GM12892 (cell line): ENCODE measurements at regions not wholly inside any gene's neighbourhood (a gene's known extent, or its start where the extent isn't known, plus 50 kb on each side); places are given as distances from the start of the nearest gene placed in this dataset.

Experiments
- DNase-seq: peaks from one replicate; pipeline ENCODE4 v3.0.0; 2011; ENCODE audit not compliant: insufficient read length
- FAIRE-seq: peaks from 2 replicates; lab custom pipeline; 2011; peaks lifted over from hg19 to GRCh38; lab: Jason Lieb, UNC
- POLR2A ChIP-seq: IDR thresholded peaks from 2 replicates; pipeline ENCODE4 v1.6.1; 2011; ENCODE audit warnings: low read depth, low read length, control low read depth
- POLR2AphosphoS5 ChIP-seq: IDR thresholded peaks from 2 replicates; pipeline ENCODE4 v1.6.1; 2011; ENCODE audit warnings: low read depth, low read length, control low read depth
- TAF1 ChIP-seq: IDR thresholded peaks from 2 replicates; pipeline ENCODE4 v1.6.1; 2011; ENCODE audit warnings: low read depth, mild to moderate bottlenecking, control low read depth, low read length, borderline replicate concordance

GRCh38 chr17:31758646-31759045 lies 100.4 kb downstream of the COPRS start:
- FAIRE-seq (no peak), DNase-seq (no peak)
- TF ChIP-seq POLR2A: no peak
- TF ChIP-seq TAF1: no peak
- no peak for TF ChIP-seq POLR2AphosphoS5

DNA sequence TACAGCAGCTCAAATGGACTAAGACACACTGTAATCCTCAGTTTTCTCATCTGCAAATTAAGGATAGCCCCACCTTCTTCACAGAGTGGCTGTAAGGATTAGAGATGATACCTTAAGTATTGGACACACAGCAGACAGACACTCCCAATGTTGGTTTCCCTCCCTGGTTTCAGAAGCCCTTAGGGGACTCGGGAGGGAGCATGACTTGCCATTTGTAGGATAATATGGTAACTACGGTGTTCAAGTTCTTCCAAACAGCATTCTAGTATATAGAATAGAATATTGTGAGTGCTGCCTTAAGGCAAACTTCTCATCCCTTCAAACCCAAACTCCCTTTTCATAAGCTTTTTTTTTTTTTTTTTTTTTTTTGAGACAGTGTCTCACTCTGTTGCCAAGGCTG lies 101.9 kb downstream of the COPRS start:
- no peak for TF ChIP-seq POLR2A
- TF ChIP-seq POLR2AphosphoS5: no peak
- no peak for TF ChIP-seq TAF1
- FAIRE-seq (no peak), DNase-seq (no peak)

DNA sequence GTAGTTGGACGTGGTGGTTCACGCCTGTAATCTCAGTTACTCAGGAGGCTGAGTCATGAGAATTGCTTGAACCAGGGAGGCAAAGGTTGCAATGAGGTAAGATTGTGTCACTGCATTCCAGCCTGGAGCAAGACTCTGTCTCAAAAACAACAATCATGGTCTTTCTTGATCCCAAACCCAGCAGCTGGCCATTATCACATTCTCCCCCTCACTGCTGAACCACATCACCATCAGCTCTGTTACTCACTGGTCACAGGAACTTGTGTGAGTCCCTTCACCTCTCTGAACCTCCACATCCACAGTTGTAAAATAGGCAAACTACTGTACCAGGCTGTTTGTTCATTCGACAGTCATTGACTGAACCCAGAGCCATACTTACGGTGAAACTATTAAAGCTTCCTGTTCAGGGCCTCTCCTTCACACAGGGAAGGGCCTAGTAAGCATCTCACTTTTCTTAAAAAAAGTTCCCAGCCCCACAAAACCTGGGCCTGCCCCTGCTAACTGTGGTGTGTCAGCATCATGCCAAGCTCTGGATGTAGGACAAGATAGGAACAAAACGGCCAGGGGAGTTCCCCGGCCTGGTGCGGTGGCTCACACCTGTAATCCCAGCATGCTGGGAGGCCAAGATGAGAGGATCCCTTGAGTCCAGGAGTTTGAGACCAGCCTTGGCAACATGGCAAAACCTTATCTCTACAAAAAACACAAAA lies 104.7 kb downstream of the COPRS start:
- no peak for DNase-seq
- FAIRE-seq: no peak
- TF ChIP-seq POLR2AphosphoS5 (no peak), POLR2A (no peak)

- no peak for FAIRE-seq
- DNase-seq: no peak
- TF ChIP-seq TAF1 (no peak), POLR2AphosphoS5 (no peak), POLR2A (no peak)
Observed at GRCh38 chr17:31753011-31753410, 106.0 kb downstream of the COPRS start.

GRCh38 chr17:31752584-31752983 lies 106.5 kb downstream of the COPRS start:
- FAIRE-seq: no peak
- TF ChIP-seq TAF1 (no peak), POLR2AphosphoS5 (no peak), POLR2A (no peak)

GRCh38 chr17:31750578-31750977 lies 108.5 kb downstream of the COPRS start:
- FAIRE-seq (no peak), DNase-seq (no peak)
- no peak for TF ChIP-seq POLR2A

More at GRCh38 chr17:31752584-31752983, 106.5 kb downstream of the COPRS start:
- DNase-seq: no peak

DNA sequence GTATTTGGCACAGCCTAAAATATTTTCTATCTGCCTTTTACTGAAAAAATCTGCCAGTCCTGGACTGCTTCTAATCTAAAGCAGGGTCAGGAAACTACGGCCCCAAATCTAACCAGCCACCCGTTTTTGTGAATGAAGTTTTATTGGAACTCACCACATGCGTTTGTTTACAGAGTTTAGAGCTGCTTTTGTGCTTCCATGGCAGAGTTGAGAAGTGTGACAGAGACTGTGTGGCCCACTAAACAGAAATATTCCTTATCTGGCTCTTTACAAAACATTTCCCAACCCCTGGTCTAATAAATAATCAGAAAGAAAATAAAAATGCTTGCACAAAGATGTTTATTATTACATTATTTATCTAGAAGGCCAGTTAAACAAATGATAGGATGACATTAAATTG lies 110.2 kb downstream of the COPRS start:
- DNase-seq: no peak
- no peak for FAIRE-seq

DNA sequence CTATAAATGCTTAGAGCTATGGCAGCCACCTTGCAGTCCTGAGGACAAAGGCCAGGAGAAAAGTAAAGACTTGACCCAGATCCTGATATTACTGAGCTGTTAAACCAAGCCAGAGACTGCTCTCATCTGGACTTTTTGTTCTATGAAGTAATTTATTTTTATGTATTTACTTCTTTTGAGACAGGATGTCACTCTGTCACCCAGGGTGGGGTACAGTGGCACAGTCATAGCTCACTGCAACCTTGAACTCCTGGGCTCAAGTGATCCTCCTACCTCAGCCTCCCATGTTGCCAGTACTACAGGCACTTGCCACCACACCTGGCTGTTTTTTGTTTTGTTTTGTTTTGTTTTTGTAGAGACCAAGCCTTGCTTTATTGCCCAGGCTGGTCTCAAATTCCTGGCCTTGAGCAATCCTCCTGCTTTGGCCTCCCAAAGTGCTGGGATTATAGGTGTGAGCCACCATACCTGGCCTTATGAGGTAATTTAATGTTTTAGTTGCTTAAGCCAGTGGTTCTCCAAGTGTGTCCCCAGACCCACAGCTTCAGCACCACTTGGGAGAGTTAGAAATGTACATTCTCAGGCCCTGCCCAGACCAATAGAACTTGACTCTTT lies 112.1 kb downstream of the COPRS start:
- no peak for FAIRE-seq
- TF ChIP-seq POLR2A (no peak), TAF1 (no peak), POLR2AphosphoS5 (no peak)
- no peak for DNase-seq

More for the DNA sequence above, 110.2 kb downstream of the COPRS start:
- TF ChIP-seq POLR2AphosphoS5 (no peak), TAF1 (no peak), POLR2A (no peak)

DNA sequence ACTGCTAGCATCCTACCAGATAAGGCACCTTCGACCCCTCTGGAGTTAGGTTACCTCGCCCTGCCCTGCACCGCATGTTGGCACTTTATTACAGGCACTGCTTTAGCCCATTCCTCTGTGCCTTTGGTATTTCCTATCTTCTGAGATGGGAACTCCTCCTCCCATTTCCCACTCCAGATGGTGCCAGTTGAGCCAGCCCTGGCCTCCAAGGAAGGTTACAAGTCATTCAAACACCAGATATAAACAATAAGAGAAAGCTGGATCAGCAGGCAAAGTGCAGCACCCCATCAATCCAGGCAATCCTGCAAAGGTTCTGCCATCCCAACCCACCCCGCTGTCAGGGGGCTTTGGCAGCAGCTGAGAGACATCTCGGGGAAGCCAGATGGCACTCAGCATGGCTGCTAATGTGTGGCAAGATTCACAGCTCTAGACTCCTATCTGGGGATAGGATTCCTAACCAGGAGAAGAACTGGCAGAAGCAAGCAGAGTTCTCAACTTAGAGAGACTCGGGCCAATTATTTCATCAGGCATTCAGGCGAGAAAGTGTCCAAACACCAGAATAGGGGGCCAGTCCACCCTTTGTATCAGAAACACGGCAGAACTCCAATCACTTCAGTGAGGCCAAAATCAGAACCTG lies 113.0 kb downstream of the COPRS start:
- FAIRE-seq (no peak), DNase-seq (no peak)
- TF ChIP-seq TAF1 (no peak), POLR2AphosphoS5 (no peak), POLR2A (no peak)

DNA sequence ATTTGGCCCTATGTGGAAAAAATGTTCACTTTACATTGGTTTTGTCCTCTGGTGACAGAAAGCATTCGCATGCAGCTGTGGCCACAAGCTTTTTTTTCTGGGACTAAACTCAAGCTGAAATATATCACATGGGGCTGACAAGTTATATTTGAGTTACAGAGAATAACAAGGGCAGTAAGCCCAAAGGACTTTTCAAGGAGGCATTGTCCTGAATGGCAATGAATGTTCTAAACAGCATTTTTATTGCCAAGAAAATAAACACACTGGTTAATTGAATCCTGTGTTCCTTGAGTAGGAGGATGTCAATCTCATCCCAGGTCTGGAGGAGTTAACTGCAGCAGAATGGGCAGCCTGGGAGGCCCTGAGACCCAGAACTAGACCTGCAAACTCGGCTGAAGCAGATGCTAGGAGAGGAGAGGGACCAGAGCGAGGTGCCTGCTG lies 114.5 kb downstream of the COPRS start:
- FAIRE-seq: no peak
- no peak for TF ChIP-seq POLR2A
- TF ChIP-seq POLR2AphosphoS5: no peak
- no peak for TF ChIP-seq TAF1
- no peak for DNase-seq

GRCh38 chr17:31743797-31744196 lies 115.2 kb downstream of the COPRS start:
- DNase-seq (no peak), FAIRE-seq (no peak)
- no peak for TF ChIP-seq POLR2A
- TF ChIP-seq POLR2AphosphoS5: no peak
- TF ChIP-seq TAF1: no peak

DNA sequence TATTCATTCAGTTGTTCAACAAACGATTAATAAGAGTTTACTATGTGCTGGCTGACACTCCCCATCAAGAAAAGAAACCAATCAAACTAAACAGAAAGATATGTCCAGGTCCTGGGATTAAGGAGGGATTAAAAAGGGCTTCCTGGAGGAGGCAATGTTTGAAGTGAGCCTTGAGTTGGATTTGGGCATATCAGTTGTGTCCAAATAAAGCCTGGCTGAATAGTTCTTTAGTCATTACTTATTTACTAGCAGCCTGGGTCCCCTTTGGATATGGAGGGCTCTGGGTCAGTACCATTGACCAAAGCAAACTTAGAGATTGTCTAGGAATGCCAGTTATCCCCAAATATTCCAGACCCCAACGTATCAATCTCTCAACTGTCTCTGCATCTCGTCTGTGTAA lies 117.7 kb downstream of the COPRS start:
- TF ChIP-seq TAF1 (no peak), POLR2AphosphoS5 (no peak), POLR2A (no peak)
- no peak for FAIRE-seq
- no peak for DNase-seq

DNA sequence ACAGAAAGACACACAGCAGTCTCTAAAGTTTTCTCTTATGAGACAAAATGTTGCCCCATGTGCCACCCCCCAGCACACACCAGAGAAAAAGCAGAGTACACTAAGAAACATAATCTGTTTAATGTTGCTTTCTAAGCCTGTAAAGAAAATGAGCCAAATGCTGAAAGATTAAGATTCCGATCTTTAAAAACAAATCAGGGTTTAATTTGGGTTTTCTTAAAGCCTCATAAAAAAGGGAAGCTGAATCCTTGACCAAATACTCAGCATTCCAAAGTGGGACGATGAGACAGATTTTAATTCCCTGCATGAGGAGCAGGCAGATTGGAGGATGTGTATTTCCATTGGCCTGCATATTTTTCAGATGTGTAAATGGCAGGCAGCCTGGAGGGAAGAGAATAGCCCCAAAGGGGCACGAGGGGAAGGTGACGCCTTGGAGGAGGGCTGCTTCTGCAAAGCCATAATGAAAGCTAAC lies 118.4 kb downstream of the COPRS start:
- TF ChIP-seq POLR2AphosphoS5 (no peak), POLR2A (no peak), TAF1 (no peak)
- DNase-seq: no peak
- no peak for FAIRE-seq
